Body of pancreas (tissue), 4 donors: ENCODE measurements at regions not wholly inside any gene's neighbourhood (a gene's known extent, or its start where the extent isn't known, plus 50 kb on each side); places are given as distances from the start of the nearest gene placed in this dataset.

Source experiments
- ATAC-seq: fragments of 150-250 bp; one replicate; pipeline ENCODE4 v1.9.1; 2016
- DNase-seq, 4 donors: peaks; one replicate each; pipeline ENCODE4 v3.0.0-alpha.2; 2019
- H3K27ac ChIP-seq, 4 donors: fragments of 200-600 bp; sonication (generic); 1 replicate in 3 of 4; 2 replicates in 1 of 4; pipeline versions ENCODE4 v1.5.1 to v1.6.1; 2016 to 2019; ENCODE audit warnings: mild to moderate bottlenecking in 1 of 4, mixed read lengths in 1 of 4, moderate library complexity in 1 of 4
- H3K27me3 ChIP-seq, 2 donors: fragments of 200-600 bp; sonication (generic); one replicate each; pipeline ENCODE4 v1.6.0; 2016; ENCODE audit warnings: mild to moderate bottlenecking in 1 of 2
- H3K36me3 ChIP-seq, 2 donors: fragments of 200-600 bp; sonication (generic); replicated peaks in 1 of 2; 2 replicates each; pipeline ENCODE4 v1.5.1; 2016; ENCODE audit warnings: low read depth in 2 of 2; ENCODE audit not compliant: insufficient read depth in 1 of 2
- H3K4me1 ChIP-seq: fragments of 200-600 bp; sonication (generic); one replicate; pipeline ENCODE4 v1.6.0; 2016
- H3K4me3 ChIP-seq, 2 donors: fragments of 200-600 bp; sonication (generic); 1 replicate in 1 of 2; 2 replicates in 1 of 2; pipeline ENCODE4 v1.5.1; 2016 to 2019
- H3K9me3 ChIP-seq, 3 donors: fragments of 200-600 bp; sonication (generic); 1 replicate in 2 of 3; 2 replicates in 1 of 3; pipeline ENCODE4 v1.5.1; 2016
- CTCF ChIP-seq, 7 experiments: fragments of 450-650 bp in 4 of 7; fragments of 200-600 bp in 3 of 7; sonication (generic) in 3 of 7; IDR thresholded peaks; one replicate each; pipeline ENCODE4 v1.5.1; 2016 to 2019; ENCODE audit warnings: antibody characterized with exemption in 7 of 7
- POLR2A ChIP-seq, 3 donors: fragments of 450-650 bp; IDR thresholded peaks; one replicate each; pipeline ENCODE4 v1.6.1; 2016; ENCODE audit warnings: antibody characterized with exemption in 3 of 3, mild to moderate bottlenecking in 2 of 3
- WGBS, 2 donors: methylation state at CpG; one replicate each; pipeline ENCODE4 v1.1.5; 2017; 5-methylcytosine and 5-hydroxymethylcytosine counted together
- intact Hi-C: fragments of 100-400 bp; cut with DNase I; formaldehyde crosslinking; loops from one replicate; pipeline ENCODE4 v1.15.1; 2023

- TF ChIP-seq CTCF (IDR thresholded peaks at IDR 0.05) (no peak), POLR2A (IDR thresholded peaks at IDR 0.05) (no peak)
- Histone ChIP-seq H3K27me3 (no peaks in the 10 kb centered on the region), H3K4me3 (no peak overlapping the region), H3K27ac (no peak overlapping the region), H3K9me3 (no peaks in the 10 kb centered on the region), H3K36me3 (no peaks in the 10 kb centered on the region), H3K4me1 (peaks cover 16% of the 10 kb centered on the region)
- DNase-seq (no peak), ATAC-seq (no peak)
- intact Hi-C loops: no loop called here
- WGBS, 2 donors: 68% methylated on average over 6 of the region's 6 CpGs
Observed at GRCh38 chr6:167757249-167757648, 69.5 kb upstream of the AFDN start.

GRCh38 chr6:167757821-167758220 lies 68.9 kb upstream of the AFDN start:
- peaks cover 17% of the 10 kb centered on the region for H3K4me1 ChIP-seq
- intact Hi-C loops: no loop called here
- TF ChIP-seq CTCF (IDR thresholded peaks at IDR 0.05) (no peak), POLR2A (IDR thresholded peaks at IDR 0.05) (no peak)
- no peak overlapping the region for H3K27ac ChIP-seq
- 93 to 95% methylated on average over 15 of the region's 15 CpGs for WGBS, 2 donors
- no peaks in the 10 kb centered on the region for H3K36me3 ChIP-seq
- no peak for ATAC-seq
- no peak overlapping the region for H3K4me3 ChIP-seq
- H3K27me3 ChIP-seq: no peaks in the 10 kb centered on the region
- no peak for DNase-seq
- no peaks in the 10 kb centered on the region for H3K9me3 ChIP-seq

- no peak for ATAC-seq
- Histone ChIP-seq H3K27ac (no peak overlapping the region), H3K4me3 (no peak overlapping the region), H3K36me3 (no peaks in the 10 kb centered on the region), H3K27me3 (no peaks in the 10 kb centered on the region), H3K4me1 (peaks cover 17% of the 10 kb centered on the region), H3K9me3 (no peaks in the 10 kb centered on the region)
- TF ChIP-seq CTCF (IDR thresholded peaks at IDR 0.05) (no peak), POLR2A (IDR thresholded peaks at IDR 0.05) (no peak)
- intact Hi-C loops: no loop called here
- DNase-seq: no peak
- 82 to 90% methylated on average over 11 to 20 of the region's 20 CpGs for WGBS, 2 donors
Observed at GRCh38 chr6:167758309-167759023, 68.2 kb upstream of the AFDN start.

- WGBS, 2 donors: 86 to 92% methylated on average over 8 of the region's 8 CpGs
Observed at GRCh38 chr6:167759206-167759605, 67.5 kb upstream of the AFDN start.

More at GRCh38 chr6:167759206-167759605, 67.5 kb upstream of the AFDN start:
- H3K4me3 ChIP-seq: no peak overlapping the region
- no peaks in the 10 kb centered on the region for H3K9me3 ChIP-seq
- no peak for DNase-seq
- H3K36me3 ChIP-seq: no peaks in the 10 kb centered on the region
- no peak overlapping the region for H3K27ac ChIP-seq
- H3K4me1 ChIP-seq: peaks cover 17% of the 10 kb centered on the region
- intact Hi-C loops: no loop called here
- no peaks in the 10 kb centered on the region for H3K27me3 ChIP-seq
- TF ChIP-seq POLR2A (IDR thresholded peaks at IDR 0.05): no peak
- no peak for TF ChIP-seq CTCF (IDR thresholded peaks at IDR 0.05)
- ATAC-seq: no peak
